ENCODE measurements at regions not wholly inside any gene's neighbourhood (a gene's known extent, or its start where the extent isn't known, plus 50 kb on each side); places are given as distances from the start of the nearest gene placed in this dataset.

- TF ChIP-seq CTCF (IDR thresholded peaks at IDR 0.05) (no peak), POLR2A (IDR thresholded peaks at IDR 0.05) (no peak)
These were observed 187.5 kb downstream of the ICE1 start for GRCh38 chr5:5609935-5610334.
